ENCODE measurements at regions not wholly inside any gene's neighbourhood (a gene's known extent, or its start where the extent isn't known, plus 50 kb on each side); places are given as distances from the start of the nearest gene placed in this dataset.
"Not testable (repeated sequence)": the region's sequence is repeated elsewhere in the genome, so short reads cannot be mapped to it uniquely, and the experiment has no call there.

GRCh38 chr15:37427393-37427792 is 327.0 kb upstream of the MEIS2 start:
- TF ChIP-seq CTCF (IDR thresholded peaks at IDR 0.05; ENCODE audit: borderline replicate concordance, extremely low read depth, low read length, poor library complexity, severe bottlenecking); EZH2 (IDR thresholded peaks at IDR 0.05; ENCODE audit: borderline replicate concordance, low read depth, low read length, severe bottlenecking): not testable (repeated sequence)
